HUES64 (cell line): ENCODE measurements at regions not wholly inside any gene's neighbourhood (a gene's known extent, or its start where the extent isn't known, plus 50 kb on each side); places are given as distances from the start of the nearest gene placed in this dataset.
"Not testable (repeated sequence)": the region's sequence is repeated elsewhere in the genome, so short reads cannot be mapped to it uniquely, and the experiment has no call there.

Experiments used
- H3K27ac ChIP-seq: 2 replicates; pipeline ENCODE4 v1.7.0; 2013; ENCODE audit warnings: low read depth, low read length, inconsistent platforms
- H3K27me3 ChIP-seq: 2 replicates; pipeline ENCODE4 v1.6.1; 2013; ENCODE audit warnings: mild to moderate bottlenecking, low read length; ENCODE audit not compliant: insufficient read depth
- H3K36me3 ChIP-seq: 2 replicates; pipeline ENCODE4 v1.6.1; 2013; ENCODE audit warnings: mild to moderate bottlenecking, low read length; ENCODE audit not compliant: insufficient read depth
- H3K4me1 ChIP-seq: 2 replicates; pipeline ENCODE4 v1.6.1; 2013; ENCODE audit warnings: mild to moderate bottlenecking, low read length, moderate library complexity; ENCODE audit not compliant: insufficient read depth
- H3K4me3 ChIP-seq: 2 replicates; pipeline ENCODE4 v1.5.1; 2013; ENCODE audit warnings: mild to moderate bottlenecking, low read length, moderate library complexity
- H3K9ac ChIP-seq: 2 replicates; pipeline ENCODE4 v1.6.1; 2013; ENCODE audit warnings: mild to moderate bottlenecking, low read depth, low read length
- H3K9me3 ChIP-seq: 2 replicates; pipeline ENCODE4 v1.6.1; 2013; ENCODE audit warnings: low read depth, low read length; ENCODE audit not compliant: insufficient read depth
- WGBS: fragments of 150-250, 120-280 bp; methylation state at CpG from one replicate; pipeline ENCODE4 v1.1.7; 2013; ENCODE audit warnings: missing lambda C conversion rate; 5-methylcytosine and 5-hydroxymethylcytosine counted together

- Histone ChIP-seq H3K27me3 (no peaks in the 10 kb centered on the region), H3K9me3 (peaks cover 16% of the 10 kb centered on the region), H3K9ac (no peak overlapping the region), H3K27ac (no peak overlapping the region), H3K36me3 (no peaks in the 10 kb centered on the region), H3K4me1 (peaks cover 15% of the 10 kb centered on the region), H3K4me3 (no peak overlapping the region)
- WGBS, result 100% methylated on average over 1 of the region's 1 CpG
Observed at GRCh38 chr9:118647331-118647730, 721.9 kb downstream of the BRINP1 start.

GRCh38 chr9:118650417-118650816, 718.8 kb downstream of the BRINP1 start:
- no peaks in the 10 kb centered on the region for H3K27me3 ChIP-seq
- no peaks in the 10 kb centered on the region for H3K4me1 ChIP-seq
- H3K4me3 ChIP-seq, result no peak overlapping the region
- no peaks in the 10 kb centered on the region for H3K36me3 ChIP-seq
- no peak overlapping the region for H3K27ac ChIP-seq
- no peak overlapping the region for H3K9ac ChIP-seq
- H3K9me3 ChIP-seq, result peaks cover 16% of the 10 kb centered on the region

GRCh38 chr9:118651511-118651910, 717.7 kb downstream of the BRINP1 start:
- H3K27me3 ChIP-seq, result no peaks in the 10 kb centered on the region
- WGBS, result no CpG with 5 or more reads among the region's 2 CpGs

GRCh38 chr9:118652258-118652657, 717.0 kb downstream of the BRINP1 start:
- Histone ChIP-seq H3K4me3 (no peak overlapping the region), H3K4me1 (no peaks in the 10 kb centered on the region)
- 100% methylated on average over 1 of the region's 2 CpGs for WGBS

More at GRCh38 chr9:118651511-118651910, 717.7 kb downstream of the BRINP1 start:
- Histone ChIP-seq H3K4me1 (no peaks in the 10 kb centered on the region), H3K27ac (no peak overlapping the region), H3K9ac (no peak overlapping the region), H3K4me3 (no peak overlapping the region), H3K36me3 (no peaks in the 10 kb centered on the region), H3K9me3 (peaks cover 5% of the 10 kb centered on the region)

GRCh38 chr9:118652912-118653311, 716.3 kb downstream of the BRINP1 start:
- H3K27ac ChIP-seq, result no peak overlapping the region
- no peak overlapping the region for H3K9ac ChIP-seq
- 100% methylated on average over 2 of the region's 2 CpGs for WGBS
- no peak overlapping the region for H3K4me3 ChIP-seq
- no peaks in the 10 kb centered on the region for H3K4me1 ChIP-seq
- H3K9me3 ChIP-seq, result no peaks in the 10 kb centered on the region
- no peaks in the 10 kb centered on the region for H3K27me3 ChIP-seq
- H3K36me3 ChIP-seq, result no peaks in the 10 kb centered on the region

More at GRCh38 chr9:118652258-118652657, 717.0 kb downstream of the BRINP1 start:
- H3K9ac ChIP-seq, result no peak overlapping the region
- no peaks in the 10 kb centered on the region for H3K36me3 ChIP-seq
- no peaks in the 10 kb centered on the region for H3K9me3 ChIP-seq
- H3K27me3 ChIP-seq, result no peaks in the 10 kb centered on the region
- no peak overlapping the region for H3K27ac ChIP-seq

GRCh38 chr9:118659011-118659410, 710.2 kb downstream of the BRINP1 start:
- no peaks in the 10 kb centered on the region for H3K9me3 ChIP-seq
- 85% methylated on average over 6 of the region's 6 CpGs for WGBS

GRCh38 chr9:118665226-118665919, 703.9 kb downstream of the BRINP1 start:
- Histone ChIP-seq H3K27ac (no peak overlapping the region), H3K9ac (no peak overlapping the region), H3K9me3 (no peaks in the 10 kb centered on the region), H3K36me3 (no peaks in the 10 kb centered on the region), H3K4me1 (peaks cover 12% of the 10 kb centered on the region), H3K27me3 (no peaks in the 10 kb centered on the region), H3K4me3 (no peak overlapping the region)
- WGBS, result 95% methylated on average over 4 of the region's 4 CpGs

More at GRCh38 chr9:118659011-118659410, 710.2 kb downstream of the BRINP1 start:
- Histone ChIP-seq H3K27ac (no peak overlapping the region), H3K27me3 (no peaks in the 10 kb centered on the region), H3K4me1 (no peaks in the 10 kb centered on the region), H3K9ac (no peak overlapping the region), H3K36me3 (no peaks in the 10 kb centered on the region), H3K4me3 (no peak overlapping the region)

GRCh38 chr9:118670011-118670953, 699.0 kb downstream of the BRINP1 start:
- Histone ChIP-seq H3K9me3 (no peaks in the 10 kb centered on the region), H3K4me1 (peaks cover 21% of the 10 kb centered on the region), H3K4me3 (no peak overlapping the region), H3K9ac (no peak overlapping the region), H3K36me3 (no peaks in the 10 kb centered on the region), H3K27ac (no peak overlapping the region), H3K27me3 (no peaks in the 10 kb centered on the region)
- 78% methylated on average over 10 of the region's 11 CpGs for WGBS

GRCh38 chr9:118674942-118675341, 694.3 kb downstream of the BRINP1 start:
- no peak overlapping the region for H3K9ac ChIP-seq
- H3K4me1 ChIP-seq, result peaks cover 14% of the 10 kb centered on the region
- 93% methylated on average over 5 of the region's 5 CpGs for WGBS
- no peaks in the 10 kb centered on the region for H3K27me3 ChIP-seq
- H3K27ac ChIP-seq, result no peak overlapping the region
- H3K36me3 ChIP-seq, result no peaks in the 10 kb centered on the region
- H3K4me3 ChIP-seq, result no peak overlapping the region
- H3K9me3 ChIP-seq, result no peaks in the 10 kb centered on the region

GRCh38 chr9:118677936-118678653, 691.1 kb downstream of the BRINP1 start:
- H3K9me3 ChIP-seq, H3K27me3 ChIP-seq, H3K27ac ChIP-seq, H3K4me1 ChIP-seq, H3K4me3 ChIP-seq, H3K36me3 ChIP-seq, H3K9ac ChIP-seq: not testable (repeated sequence)
- WGBS, result 93% methylated on average over 41 of the region's 47 CpGs

- 92% methylated on average over 5 of the region's 5 CpGs for whole genome bisulfite sequencing
- no peaks in the 10 kb centered on the region for H3K9me3 ChIP-seq
Observed at GRCh38 chr9:118686959-118687358, 682.3 kb downstream of the BRINP1 start.

More at GRCh38 chr9:118686959-118687358, 682.3 kb downstream of the BRINP1 start:
- peaks cover 12% of the 10 kb centered on the region for H3K4me1 ChIP-seq
- no peak overlapping the region for H3K27ac ChIP-seq
- no peak overlapping the region for H3K4me3 ChIP-seq
- H3K9ac ChIP-seq, result no peak overlapping the region
- no peaks in the 10 kb centered on the region for H3K27me3 ChIP-seq
- H3K36me3 ChIP-seq, result no peaks in the 10 kb centered on the region
